HEK293T (cell line): ENCODE measurements at regions not wholly inside any gene's neighbourhood (a gene's known extent, or its start where the extent isn't known, plus 50 kb on each side); places are given as distances from the start of the nearest gene placed in this dataset.

Experiments used
- CTCF ChIA-PET: fragments of 350-600 bp; formaldehyde crosslinking; extraction: SDS; loops from one replicate; lab custom pipeline; 2021; ENCODE audit warnings: antibody characterized with exemption, inconsistent platforms; lab: Yijun Ruan, JAX
- POLR2A ChIA-PET: fragments of 350-600 bp; formaldehyde crosslinking; extraction: SDS; loops from one replicate; lab custom pipeline; 2020; ENCODE audit warnings: antibody characterized with exemption, inconsistent platforms; lab: Yijun Ruan, JAX
- DNase-seq: peaks from one replicate; pipeline ENCODE4 v3.0.0; 2012; ENCODE audit warnings: mixed read lengths; ENCODE audit errors: extremely low spot score
- ARNT ChIP-seq: fragments of 450-650 bp; IDR thresholded peaks from 2 replicates; pipeline ENCODE4 v1.6.1; 2017; ENCODE audit warnings: mild to moderate bottlenecking
- BHLHE40 ChIP-seq: fragments of 450-650 bp; IDR thresholded peaks from 2 replicates; pipeline ENCODE4 v1.6.1; 2016; ENCODE audit warnings: mild to moderate bottlenecking, moderate library complexity, borderline replicate concordance
- CTBP1 ChIP-seq: fragments of 450-650 bp; IDR thresholded peaks from 2 replicates; pipeline ENCODE4 v1.6.1; 2016; ENCODE audit warnings: borderline replicate concordance
- ELF4 ChIP-seq: fragments of 450-650 bp; IDR thresholded peaks from 2 replicates; pipeline ENCODE4 v1.6.1; 2017; ENCODE audit warnings: antibody characterized with exemption
- FOXA1 ChIP-seq: fragments of 450-650 bp; IDR thresholded peaks from 2 replicates; pipeline ENCODE4 v1.6.1; 2016; ENCODE audit warnings: mild to moderate bottlenecking
- FOXK2 ChIP-seq: fragments of 450-650 bp; IDR thresholded peaks from 2 replicates; pipeline ENCODE4 v1.6.1; 2016; ENCODE audit warnings: mild to moderate bottlenecking
- FOXM1 ChIP-seq: fragments of 450-650 bp; IDR thresholded peaks from 2 replicates; pipeline ENCODE4 v1.6.1; 2017; ENCODE audit warnings: mild to moderate bottlenecking, borderline replicate concordance
- HDGF ChIP-seq: fragments of 450-650 bp; IDR thresholded peaks from 2 replicates; pipeline ENCODE4 v1.6.1; 2017; ENCODE audit warnings: antibody characterized with exemption, borderline replicate concordance
- L3MBTL2 ChIP-seq: fragments of 450-650 bp; conservative IDR thresholded peaks from 2 replicates; pipeline ENCODE4 v1.6.1; 2016; ENCODE audit warnings: mild to moderate bottlenecking
- LEF1 ChIP-seq: fragments of 450-650 bp; IDR thresholded peaks from 2 replicates; pipeline ENCODE4 v1.6.1; 2017; ENCODE audit warnings: mild to moderate bottlenecking, borderline replicate concordance
- NFRKB ChIP-seq: fragments of 450-650 bp; IDR thresholded peaks from 2 replicates; pipeline ENCODE4 v1.6.1; 2016; ENCODE audit warnings: mild to moderate bottlenecking, moderate library complexity
- PKNOX1 ChIP-seq: fragments of 450-650 bp; IDR thresholded peaks from 2 replicates; pipeline ENCODE4 v1.6.1; 2016
- SP1 ChIP-seq: fragments of 450-650 bp; IDR thresholded peaks from 2 replicates; pipeline ENCODE4 v1.6.1; 2017
- SUZ12 ChIP-seq: fragments of 450-650 bp; IDR thresholded peaks from 2 replicates; pipeline ENCODE4 v1.6.1; 2016; ENCODE audit warnings: mild to moderate bottlenecking
- TARDBP ChIP-seq: fragments of 450-650 bp; IDR thresholded peaks from 2 replicates; pipeline ENCODE4 v1.6.1; 2016
- ZNF384 ChIP-seq: fragments of 450-650 bp; IDR thresholded peaks from 2 replicates; pipeline ENCODE4 v1.6.1; 2016

GRCh38 chr12:89777733-89778379 is 69.2 kb upstream of the ATP2B1 start:
- ChIA-PET POLR2A (no interaction called here), CTCF (no interaction called here)
- no peak for DNase-seq
- no peak for TF ChIP-seq NFRKB
- no peak for TF ChIP-seq SUZ12

GRCh38 chr12:89775986-89776365 is 67.3 kb upstream of the ATP2B1 start:
- CTCF ChIA-PET, result no interaction called here
- DNase-seq, result no peak
- TF ChIP-seq TARDBP, result no peak
- no peak for TF ChIP-seq L3MBTL2
- TF ChIP-seq LEF1, result no peak
- no peak for TF ChIP-seq BHLHE40
- TF ChIP-seq ARNT, result no peak
- TF ChIP-seq FOXA1, result no peak
- TF ChIP-seq CTBP1, result no peak
- no peak for TF ChIP-seq FOXK2
- no peak for TF ChIP-seq NFRKB
- TF ChIP-seq ZNF384, result no peak
- TF ChIP-seq FOXM1, result no peak
- TF ChIP-seq ELF4, result no peak
- TF ChIP-seq SP1, result no peak
- TF ChIP-seq HDGF, result no peak
- no peak for TF ChIP-seq PKNOX1
- no peak for TF ChIP-seq SUZ12
- POLR2A ChIA-PET, result no interaction called here

GRCh38 chr12:89775063-89775985 is 66.7 kb upstream of the ATP2B1 start:
- TF ChIP-seq PKNOX1, result no peak
- TF ChIP-seq L3MBTL2, result no peak
- no peak for TF ChIP-seq LEF1
- no peak for TF ChIP-seq ZNF384
- no peak for TF ChIP-seq CTBP1
- TF ChIP-seq FOXA1, result no peak
- no peak for TF ChIP-seq ELF4
- no peak for TF ChIP-seq ARNT
- no peak for TF ChIP-seq NFRKB
- TF ChIP-seq FOXK2, result no peak
- no peak for TF ChIP-seq BHLHE40
- TF ChIP-seq TARDBP, result no peak
- no peak for TF ChIP-seq FOXM1
- no peak for DNase-seq
- CTCF ChIA-PET, result interaction anchor here (0.9 kb wide), 1 partner anchor 12 kb away, joined by 4 read pairs; no protein-coding TSS in a partner anchor
- POLR2A ChIA-PET, result no interaction called here

GRCh38 chr12:89774645-89775044 is 66.0 kb upstream of the ATP2B1 start:
- TF ChIP-seq FOXM1, result no peak
- no peak for TF ChIP-seq HDGF
- TF ChIP-seq SUZ12, result no peak
- no peak for TF ChIP-seq ARNT
- no peak for TF ChIP-seq ZNF384
- TF ChIP-seq FOXA1, result no peak
- TF ChIP-seq L3MBTL2, result no peak
- TF ChIP-seq LEF1, result no peak
- TF ChIP-seq NFRKB, result no peak
- no peak for TF ChIP-seq SP1
- TF ChIP-seq TARDBP, result no peak
- no peak for TF ChIP-seq BHLHE40
- TF ChIP-seq PKNOX1, result no peak
- no peak for TF ChIP-seq ELF4
- TF ChIP-seq FOXK2, result no peak
- no peak for TF ChIP-seq CTBP1
- ChIA-PET POLR2A (no interaction called here), CTCF (interaction anchor here (0.6 kb wide), 1 partner anchor 213 kb away, joined by 3 read pairs; no protein-coding TSS in a partner anchor)
- no peak for DNase-seq

- POLR2A ChIA-PET, result interaction anchor here (3.3 kb wide), 1 partner anchor 61 kb away, joined by 12 read pairs; the partner anchor contains the start of gene ATP2B1
Measured at GRCh38 chr12:89770391-89770790, 61.8 kb upstream of the ATP2B1 start.

More at GRCh38 chr12:89770391-89770790, 61.8 kb upstream of the ATP2B1 start:
- no peak for DNase-seq
- no peak for TF ChIP-seq BHLHE40
- no peak for TF ChIP-seq PKNOX1
- no peak for TF ChIP-seq SP1
- TF ChIP-seq SUZ12, result no peak
- CTCF ChIA-PET, result no interaction called here
